SK-N-SH (cell line): ENCODE measurements at regions not wholly inside any gene's neighbourhood (a gene's known extent, or its start where the extent isn't known, plus 50 kb on each side); places are given as distances from the start of the nearest gene placed in this dataset.

Source experiments
- CTCF ChIA-PET: fragments of 300-600, 350-600 bp; formaldehyde crosslinking; extraction: SDS; loops from one replicate; lab custom pipeline; 2021; lab: Yijun Ruan, JAX
- POLR2A ChIA-PET: fragments of 350-600 bp; sonication (Branson Sonifier 250); formaldehyde crosslinking; extraction: SDS; loops from one replicate; lab custom pipeline; 2020; ENCODE audit warnings: antibody characterized with exemption, inconsistent platforms; lab: Yijun Ruan, JAX
- DNase-seq: peaks from one replicate; pipeline ENCODE4 v3.0.0; 2012
- H2AFZ ChIP-seq: fragments of 200-600 bp; sonication (generic); 2 replicates; pipeline ENCODE4 v1.8.1; 2016; ENCODE audit warnings: antibody characterized with exemption, mild to moderate bottlenecking, low read depth
- H3F3A ChIP-seq: fragments of 200-600 bp; sonication (generic); replicated peaks from 2 replicates; pipeline ENCODE3; 2016; ENCODE audit warnings: antibody characterized with exemption, mild to moderate bottlenecking; ENCODE audit not compliant: insufficient read depth
- H3K27ac ChIP-seq, 2 experiments: fragments of 200-500 bp in 1 of 2; fragments of 200-600 bp in 1 of 2; sonication (Bioruptor generic) in 1 of 2; sonication (generic), shearing (Covaris generic) in 1 of 2; 2 replicates each; pipeline versions ENCODE4 v1.5.1 to v1.6.1; 2014 to 2016; ENCODE audit warnings: low read depth in 2 of 2, inconsistent platforms in 1 of 2, low read length in 1 of 2, mild to moderate bottlenecking in 1 of 2, mixed read lengths in 1 of 2
- H3K27me3 ChIP-seq: fragments of 200-600 bp; sonication (generic), shearing (Covaris generic); 2 replicates; pipeline ENCODE4 v1.6.1; 2016; ENCODE audit warnings: mixed run types; ENCODE audit not compliant: insufficient read depth
- H3K36me3 ChIP-seq, 2 experiments: fragments of 200-500 bp in 1 of 2; fragments of 200-600 bp in 1 of 2; sonication (Bioruptor generic) in 1 of 2; sonication (generic) in 1 of 2; replicated peaks in 1 of 2; 2 replicates each; pipeline versions ENCODE3 to v1.5.1; 2014 to 2016; ENCODE audit warnings: low read length in 1 of 2, mild to moderate bottlenecking in 1 of 2; ENCODE audit not compliant: insufficient read depth in 2 of 2, control insufficient read depth in 1 of 2
- H3K4me1 ChIP-seq, 2 experiments: fragments of 200-500 bp in 1 of 2; fragments of 200-600 bp in 1 of 2; sonication (Bioruptor generic) in 1 of 2; sonication (generic), shearing (Covaris generic) in 1 of 2; 2 replicates each; pipeline versions ENCODE4 v1.5.1 to v1.6.1; 2014 to 2016; ENCODE audit warnings: low read depth in 1 of 2, low read length in 1 of 2, mixed run types in 1 of 2; ENCODE audit not compliant: insufficient read depth in 2 of 2, control insufficient read depth in 1 of 2
- H3K4me2 ChIP-seq: fragments of 200-600 bp; sonication (generic), shearing (Covaris generic); 2 replicates; pipeline ENCODE4 v1.6.1; 2017; ENCODE audit warnings: mixed run types
- H3K4me3 ChIP-seq, 2 experiments: fragments of 200-500 bp in 1 of 2; fragments of 200-600 bp in 1 of 2; sonication (Bioruptor generic) in 1 of 2; sonication (generic), shearing (Covaris generic) in 1 of 2; 2 replicates each; pipeline versions ENCODE4 v1.5.1 to v1.8.1; 2014 to 2016; ENCODE audit warnings: low read depth in 2 of 2, inconsistent platforms in 1 of 2, low read length in 1 of 2, mild to moderate bottlenecking in 1 of 2, mixed read lengths in 1 of 2, moderate library complexity in 1 of 2
- H3K79me2 ChIP-seq: fragments of 200-600 bp; sonication (generic); 2 replicates; pipeline ENCODE4 v1.8.1; 2017; ENCODE audit warnings: mild to moderate bottlenecking; ENCODE audit not compliant: insufficient read depth
- H3K9ac ChIP-seq: fragments of 200-600 bp; sonication (generic); 2 replicates; pipeline ENCODE4 v1.6.1; 2017; ENCODE audit warnings: mixed run types
- H3K9me2 ChIP-seq: fragments of 200-600 bp; sonication (generic); 2 replicates; pipeline ENCODE4 v1.6.1; 2017; ENCODE audit warnings: mixed run types
- H3K9me3 ChIP-seq: fragments of 200-600 bp; sonication (generic); 2 replicates; pipeline ENCODE4 v1.6.1; 2017; ENCODE audit warnings: mixed run types, mild to moderate bottlenecking, moderate library complexity
- H4K20me1 ChIP-seq: fragments of 200-600 bp; sonication (generic); 2 replicates; pipeline ENCODE4 v1.6.1; 2017; ENCODE audit warnings: mild to moderate bottlenecking, mixed run types; ENCODE audit not compliant: insufficient read depth
- CHD2 ChIP-seq: fragments of 150-350 bp; IDR thresholded peaks from 2 replicates; pipeline ENCODE4 v1.6.1; 2018; ENCODE audit warnings: low read length; ENCODE audit not compliant: partially characterized antibody
- EZH2phosphoT487 ChIP-seq: fragments of 200-600 bp; sonication (generic); IDR thresholded peaks from 2 replicates; pipeline ENCODE4 v1.6.1; 2017; ENCODE audit warnings: low read depth, mixed run types, mild to moderate bottlenecking, antibody characterized with exemption, moderate library complexity, borderline replicate concordance
- FOSL2 ChIP-seq: IDR thresholded peaks from 2 replicates; pipeline ENCODE4 v1.4.0; 2012; ENCODE audit warnings: low read depth, mild to moderate bottlenecking, moderate library complexity, borderline replicate concordance
- FOXJ3 ChIP-seq: sonication (generic); formaldehyde crosslinking; IDR thresholded peaks from 2 replicates; pipeline ENCODE4 v1.5.1; 2020; ENCODE audit warnings: mild to moderate bottlenecking, missing genetic modification reagents
- GABPA ChIP-seq: IDR thresholded peaks from 2 replicates; pipeline ENCODE4 v1.4.0; 2012; ENCODE audit warnings: low read depth, mild to moderate bottlenecking
- GATA2 ChIP-seq: sonication (generic); formaldehyde crosslinking; IDR thresholded peaks from 2 replicates; pipeline ENCODE4 v1.5.0; 2020; ENCODE audit warnings: mild to moderate bottlenecking, missing genetic modification reagents
- IRF3 ChIP-seq: fragments of 150-350 bp; IDR thresholded peaks from 2 replicates; pipeline ENCODE4 v1.6.1; 2016; ENCODE audit warnings: mild to moderate bottlenecking, low read depth, low read length
- MEF2A ChIP-seq: IDR thresholded peaks from 2 replicates; pipeline ENCODE4 v1.4.0; 2012; ENCODE audit warnings: low read depth, borderline replicate concordance
- NFIC ChIP-seq: IDR thresholded peaks from 2 replicates; pipeline ENCODE4 v1.4.0; 2012; ENCODE audit warnings: borderline replicate concordance
- RAD21 ChIP-seq: IDR thresholded peaks from 2 replicates; pipeline ENCODE4 v1.6.1; 2012; ENCODE audit warnings: mild to moderate bottlenecking, low read length
- RXRA ChIP-seq: IDR thresholded peaks from 2 replicates; pipeline ENCODE4 v1.4.0; 2012; ENCODE audit warnings: low read depth, mild to moderate bottlenecking, borderline replicate concordance
- SIN3A ChIP-seq: IDR thresholded peaks from 2 replicates; pipeline ENCODE4 v1.6.1; 2012; ENCODE audit warnings: low read depth, mild to moderate bottlenecking, low read length, moderate library complexity, borderline replicate concordance
- SMC3 ChIP-seq: IDR thresholded peaks from 2 replicates; pipeline ENCODE4 v1.6.1; 2012; ENCODE audit warnings: low read depth, low read length, improper control_type of control experiment
- TAF1 ChIP-seq: IDR thresholded peaks from 2 replicates; pipeline ENCODE4 v1.6.1; 2012; ENCODE audit warnings: low read depth, mild to moderate bottlenecking, low read length, moderate library complexity, borderline replicate concordance
- TCF12 ChIP-seq: IDR thresholded peaks from 2 replicates; pipeline ENCODE4 v1.4.0; 2012
- USF1 ChIP-seq: IDR thresholded peaks from 2 replicates; pipeline ENCODE4 v1.4.0; 2012; ENCODE audit warnings: low read depth, borderline replicate concordance
- USF2 ChIP-seq: fragments of 150-350 bp; IDR thresholded peaks from 2 replicates; pipeline ENCODE4 v1.6.1; 2017; ENCODE audit warnings: antibody characterized with exemption, low read length, low read depth, borderline replicate concordance
- YY1 ChIP-seq: IDR thresholded peaks from 2 replicates; pipeline ENCODE4 v1.4.0; 2012; ENCODE audit warnings: low read depth, mild to moderate bottlenecking
- WGBS: methylation state at CpG from one replicate; pipeline ENCODE4 v1.1.6; 2017; ENCODE audit warnings: low lambda C conversion rate; 5-methylcytosine and 5-hydroxymethylcytosine counted together
- TF ChIP-seq, protein P1 (sequence below): fragments of 200-600 bp; sonication (generic); IDR thresholded peaks from 2 replicates; pipeline ENCODE4 v1.6.1; 2017; ENCODE audit warnings: antibody characterized with exemption, mild to moderate bottlenecking, moderate library complexity

DNA sequence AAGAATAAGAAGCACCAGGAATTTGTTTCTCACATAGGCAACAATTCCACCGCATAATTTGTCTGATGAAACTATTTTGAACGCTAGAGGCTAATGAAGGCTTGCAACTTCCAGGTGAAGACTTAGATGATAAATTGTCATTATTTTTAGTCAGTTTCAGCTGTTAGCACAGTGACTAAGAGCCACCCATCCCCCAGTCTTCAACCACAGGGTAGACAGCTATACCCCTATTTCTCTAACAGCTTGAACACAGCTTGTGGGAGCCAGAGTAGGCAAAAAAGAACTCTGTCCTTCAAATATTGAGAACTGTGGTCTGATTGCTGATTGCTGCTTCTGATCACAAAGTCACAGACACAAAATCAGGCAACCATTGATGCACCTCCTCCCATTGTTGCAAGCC is 1124.8 kb upstream of the PRR20A start:
- Histone ChIP-seq H3K4me2 (no peak overlapping the region), H3K9me2 (no peaks in the 10 kb centered on the region), H3K27ac (peak overlapping the region in 1 of 2 experiments; percentile 70; a peak in 2 of 4 replicates), H3K79me2 (no peaks in the 10 kb centered on the region), H3F3A (no peaks in the 10 kb centered on the region), H3K9me3 (no peaks in the 10 kb centered on the region), H3K9ac (no peak overlapping the region), H3K27me3 (no peaks in the 10 kb centered on the region), H3K4me1 (peaks cover 0 to 4% of the 10 kb centered on the region in 2 experiments; a peak in 2 of 4 replicates), H3K36me3 (no peaks in the 10 kb centered on the region), H3K4me3 (no peak overlapping the region), H4K20me1 (no peaks in the 10 kb centered on the region), H2AFZ (no peak overlapping the region)
- ChIA-PET CTCF (interaction anchor here (1.4 kb wide), 1 partner anchor 17 kb away, joined by 5 read pairs; no protein-coding TSS in a partner anchor), POLR2A (no interaction called here)
- DNase-seq, result peak; percentile 3
- WGBS, result 38% methylated on average over 2 of the region's 2 CpGs
- TF ChIP-seq RAD21 (no peak), USF1 (no peak), GABPA (no peak), RXRA (no peak)

- no peak overlapping the region for H3K4me3 ChIP-seq
- ChIA-PET CTCF (no interaction called here), POLR2A (no interaction called here)
- TF ChIP-seq TAF1 (no peak), TCF12 (no peak)
- no peaks in the 10 kb centered on the region for H3K9me2 ChIP-seq
- WGBS, result 7% methylated on average over 2 of the region's 5 CpGs
- no peak for DNase-seq
- H3K9ac ChIP-seq, result no peak overlapping the region
- H3K4me1 ChIP-seq, result peaks cover 0 to 4% of the 10 kb centered on the region in 2 experiments; a peak in 2 of 4 replicates
- no peak overlapping the region for H3K4me2 ChIP-seq
- H3K9me3 ChIP-seq, result no peaks in the 10 kb centered on the region
- H3K27ac ChIP-seq, result no peak overlapping the region
- peaks cover 0 to 3% of the 10 kb centered on the region in 2 experiments for H3K36me3 ChIP-seq
- H4K20me1 ChIP-seq, result no peaks in the 10 kb centered on the region
- H3K79me2 ChIP-seq, result no peaks in the 10 kb centered on the region
- H2AFZ ChIP-seq, result no peak overlapping the region
- H3F3A ChIP-seq, result no peaks in the 10 kb centered on the region
- no peaks in the 10 kb centered on the region for H3K27me3 ChIP-seq
These were observed 1121.1 kb upstream of the PRR20A start for GRCh38 chr13:56019606-56020005.

DNA sequence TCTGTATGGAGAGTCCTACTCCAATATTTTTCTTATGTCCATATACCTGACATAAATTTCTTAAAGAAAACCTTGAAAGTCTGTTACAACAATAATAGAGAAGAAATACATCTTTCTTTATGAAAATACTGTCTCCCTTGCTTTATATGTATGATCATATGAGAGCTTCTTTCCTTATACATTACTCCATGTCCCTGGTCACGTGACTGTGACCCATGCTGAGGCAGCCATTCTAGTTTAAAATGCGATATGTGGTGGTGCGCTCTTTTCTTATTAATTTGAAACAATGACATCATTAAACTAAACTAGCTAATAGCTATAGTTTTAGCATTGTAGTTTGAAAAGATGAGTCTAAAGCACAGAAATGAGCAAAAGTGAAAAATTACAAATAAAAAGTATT is 1120.3 kb upstream of the PRR20A start:
- no peaks in the 10 kb centered on the region for H3K9me3 ChIP-seq
- H3K36me3 ChIP-seq, result peaks cover 0 to 3% of the 10 kb centered on the region in 2 experiments
- 44% methylated on average over 3 of the region's 3 CpGs for WGBS
- ChIA-PET POLR2A (no interaction called here), CTCF (no interaction called here)
- H3K4me2 ChIP-seq, result no peak overlapping the region
- H3K27me3 ChIP-seq, result no peaks in the 10 kb centered on the region
- H3K4me3 ChIP-seq, result no peak overlapping the region
- no peaks in the 10 kb centered on the region for H3K79me2 ChIP-seq
- H3K27ac ChIP-seq, result no peak overlapping the region
- H3K9me2 ChIP-seq, result no peaks in the 10 kb centered on the region
- no peak for DNase-seq
- H4K20me1 ChIP-seq, result no peaks in the 10 kb centered on the region
- peaks cover 0 to 4% of the 10 kb centered on the region in 2 experiments; a peak in 2 of 4 replicates for H3K4me1 ChIP-seq
- H2AFZ ChIP-seq, result no peak overlapping the region
- no peaks in the 10 kb centered on the region for H3F3A ChIP-seq
- no peak overlapping the region for H3K9ac ChIP-seq
- TF ChIP-seq FOSL2 (no peak), CHD2 (no peak), GABPA (no peak), SIN3A (no peak), FOXJ3 (CRISPR knock-in tag) (no peak), SMC3 (no peak), IRF3 (no peak), USF2 (no peak), TCF12 (no peak), MEF2A (no peak), YY1 (no peak), NFIC (no peak), GATA2 (CRISPR knock-in tag) (no peak), RXRA (no peak), EZH2phosphoT487 (no peak)
- TF ChIP-seq, protein P1, sequence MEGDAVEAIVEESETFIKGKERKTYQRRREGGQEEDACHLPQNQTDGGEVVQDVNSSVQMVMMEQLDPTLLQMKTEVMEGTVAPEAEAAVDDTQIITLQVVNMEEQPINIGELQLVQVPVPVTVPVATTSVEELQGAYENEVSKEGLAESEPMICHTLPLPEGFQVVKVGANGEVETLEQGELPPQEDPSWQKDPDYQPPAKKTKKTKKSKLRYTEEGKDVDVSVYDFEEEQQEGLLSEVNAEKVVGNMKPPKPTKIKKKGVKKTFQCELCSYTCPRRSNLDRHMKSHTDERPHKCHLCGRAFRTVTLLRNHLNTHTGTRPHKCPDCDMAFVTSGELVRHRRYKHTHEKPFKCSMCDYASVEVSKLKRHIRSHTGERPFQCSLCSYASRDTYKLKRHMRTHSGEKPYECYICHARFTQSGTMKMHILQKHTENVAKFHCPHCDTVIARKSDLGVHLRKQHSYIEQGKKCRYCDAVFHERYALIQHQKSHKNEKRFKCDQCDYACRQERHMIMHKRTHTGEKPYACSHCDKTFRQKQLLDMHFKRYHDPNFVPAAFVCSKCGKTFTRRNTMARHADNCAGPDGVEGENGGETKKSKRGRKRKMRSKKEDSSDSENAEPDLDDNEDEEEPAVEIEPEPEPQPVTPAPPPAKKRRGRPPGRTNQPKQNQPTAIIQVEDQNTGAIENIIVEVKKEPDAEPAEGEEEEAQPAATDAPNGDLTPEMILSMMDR, result no peak
